Neural cell (in vitro differentiated cells): ENCODE measurements at regions not wholly inside any gene's neighbourhood (a gene's known extent, or its start where the extent isn't known, plus 50 kb on each side); places are given as distances from the start of the nearest gene placed in this dataset.
"Not testable (repeated sequence)": the region's sequence is repeated elsewhere in the genome, so short reads cannot be mapped to it uniquely, and the experiment has no call there.

ENCODE experiments used
- TAF1 ChIP-seq: IDR thresholded peaks from 2 replicates; pipeline ENCODE4 v1.6.1; 2012; ENCODE audit warnings: low read depth
- TF ChIP-seq, protein P1 (sequence below): IDR thresholded peaks from 2 replicates; pipeline ENCODE4 v1.6.1; 2012; ENCODE audit warnings: borderline replicate concordance

DNA sequence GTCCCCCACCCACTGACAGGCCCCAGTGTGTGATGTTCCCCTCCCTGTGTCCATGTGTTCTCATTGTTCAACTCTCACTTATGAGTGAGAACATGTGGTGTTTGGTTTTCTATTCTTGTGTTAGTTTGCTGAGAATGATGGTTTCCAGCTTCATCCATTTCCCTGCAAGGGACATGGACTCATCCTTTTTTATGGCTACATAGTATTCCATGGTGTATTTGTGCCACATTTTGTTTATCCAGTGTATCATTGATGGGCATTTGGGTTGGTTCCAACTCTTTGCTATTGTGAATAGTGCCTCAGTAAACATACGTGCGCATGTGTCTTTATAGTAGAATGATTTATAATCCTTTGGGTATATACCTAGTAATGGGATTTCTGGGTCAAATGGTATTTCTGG, 509.9 kb downstream of the UTRN start:
- TF ChIP-seq, protein P1, sequence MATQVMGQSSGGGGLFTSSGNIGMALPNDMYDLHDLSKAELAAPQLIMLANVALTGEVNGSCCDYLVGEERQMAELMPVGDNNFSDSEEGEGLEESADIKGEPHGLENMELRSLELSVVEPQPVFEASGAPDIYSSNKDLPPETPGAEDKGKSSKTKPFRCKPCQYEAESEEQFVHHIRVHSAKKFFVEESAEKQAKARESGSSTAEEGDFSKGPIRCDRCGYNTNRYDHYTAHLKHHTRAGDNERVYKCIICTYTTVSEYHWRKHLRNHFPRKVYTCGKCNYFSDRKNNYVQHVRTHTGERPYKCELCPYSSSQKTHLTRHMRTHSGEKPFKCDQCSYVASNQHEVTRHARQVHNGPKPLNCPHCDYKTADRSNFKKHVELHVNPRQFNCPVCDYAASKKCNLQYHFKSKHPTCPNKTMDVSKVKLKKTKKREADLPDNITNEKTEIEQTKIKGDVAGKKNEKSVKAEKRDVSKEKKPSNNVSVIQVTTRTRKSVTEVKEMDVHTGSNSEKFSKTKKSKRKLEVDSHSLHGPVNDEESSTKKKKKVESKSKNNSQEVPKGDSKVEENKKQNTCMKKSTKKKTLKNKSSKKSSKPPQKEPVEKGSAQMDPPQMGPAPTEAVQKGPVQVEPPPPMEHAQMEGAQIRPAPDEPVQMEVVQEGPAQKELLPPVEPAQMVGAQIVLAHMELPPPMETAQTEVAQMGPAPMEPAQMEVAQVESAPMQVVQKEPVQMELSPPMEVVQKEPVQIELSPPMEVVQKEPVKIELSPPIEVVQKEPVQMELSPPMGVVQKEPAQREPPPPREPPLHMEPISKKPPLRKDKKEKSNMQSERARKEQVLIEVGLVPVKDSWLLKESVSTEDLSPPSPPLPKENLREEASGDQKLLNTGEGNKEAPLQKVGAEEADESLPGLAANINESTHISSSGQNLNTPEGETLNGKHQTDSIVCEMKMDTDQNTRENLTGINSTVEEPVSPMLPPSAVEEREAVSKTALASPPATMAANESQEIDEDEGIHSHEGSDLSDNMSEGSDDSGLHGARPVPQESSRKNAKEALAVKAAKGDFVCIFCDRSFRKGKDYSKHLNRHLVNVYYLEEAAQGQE: not testable (repeated sequence)
- not testable (repeated sequence) for TF ChIP-seq TAF1
